NCI-H748 (cell line): ENCODE measurements at regions not wholly inside any gene's neighbourhood (a gene's known extent, or its start where the extent isn't known, plus 50 kb on each side); places are given as distances from the start of the nearest gene placed in this dataset.

ENCODE experiments used
- DNase-seq: peaks from one replicate; lab custom pipeline; 2025; ENCODE audit not compliant: unreplicated experiment; lab: John Stamatoyannopoulos, UW

DNA sequence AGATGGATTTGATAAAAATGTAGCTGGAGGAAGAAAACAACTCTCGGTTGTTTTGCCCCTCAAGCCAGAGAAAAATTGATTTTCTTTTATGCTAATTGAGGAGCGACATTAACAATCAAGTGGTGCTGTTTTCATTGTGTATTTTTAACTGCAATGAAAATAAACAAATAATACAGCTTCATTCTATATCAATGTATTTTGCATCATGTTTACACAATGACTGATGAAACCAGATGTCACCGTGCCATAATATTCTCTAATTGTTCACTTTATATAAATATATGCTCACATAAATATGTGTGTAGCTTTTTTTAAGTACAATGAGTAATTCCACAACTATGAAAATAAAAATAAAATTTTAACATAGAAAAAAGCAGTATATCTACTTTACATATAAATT is 139.0 kb upstream of the PRDM9 start:
- DNase-seq = no peak

DNA sequence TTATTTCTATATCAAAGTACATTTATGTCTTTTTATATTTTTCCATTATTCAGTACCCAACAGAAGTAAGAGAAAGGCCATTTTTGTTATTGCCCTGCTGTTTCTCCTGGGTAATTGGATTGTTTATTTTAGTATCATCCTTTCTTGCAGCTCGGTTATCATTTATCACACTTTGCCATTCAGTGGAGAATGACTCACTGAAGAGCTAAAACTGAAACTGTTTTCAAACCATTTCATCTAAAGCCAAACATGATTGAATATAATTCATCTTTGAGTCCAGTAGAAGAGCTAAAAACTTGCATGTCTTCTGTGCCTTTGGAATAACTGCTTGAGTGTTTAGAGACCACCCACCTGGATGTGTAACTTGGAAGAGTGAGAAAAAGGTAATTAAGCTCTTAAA is 139.5 kb upstream of the PRDM9 start:
- DNase-seq = no peak

DNA sequence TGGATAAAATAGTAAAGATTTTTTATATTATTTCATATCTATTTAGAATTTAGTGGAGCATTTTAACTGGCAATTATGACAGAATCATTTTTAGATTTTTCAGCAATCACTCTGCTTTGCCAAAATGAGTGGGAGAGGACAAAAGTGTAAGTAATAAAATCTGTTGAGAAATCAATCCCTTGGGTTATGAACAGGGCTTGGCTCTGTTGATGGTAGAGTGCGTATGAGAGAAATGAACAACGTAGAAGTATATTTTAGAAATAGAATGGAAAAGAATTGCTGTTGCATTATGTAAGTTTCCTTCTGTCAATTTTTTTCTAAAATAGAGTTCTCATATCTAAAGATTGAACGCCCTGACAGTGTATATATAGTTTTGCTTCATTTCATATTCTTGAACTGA is 154.1 kb upstream of the PRDM9 start:
- DNase-seq = no peak

DNA sequence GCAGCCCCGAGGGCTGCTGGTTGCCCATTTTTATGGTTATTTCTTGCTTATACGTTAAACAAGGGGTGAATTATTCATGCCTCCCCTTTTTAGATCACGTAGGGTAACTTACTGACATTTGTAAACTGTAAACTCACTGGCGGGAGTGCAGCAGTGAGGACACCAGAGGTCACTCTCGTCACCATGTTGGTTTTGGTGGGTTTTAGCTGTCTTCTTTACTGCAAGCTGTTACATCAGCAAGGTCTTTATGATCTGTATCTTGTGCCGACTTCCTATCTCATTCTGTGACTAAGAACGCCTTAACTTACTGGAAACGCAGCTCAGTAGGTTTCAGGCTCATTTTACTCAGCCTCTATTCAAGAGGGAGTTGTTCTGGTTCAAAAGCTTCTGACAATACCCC is 155.0 kb upstream of the PRDM9 start:
- DNase-seq = peak; percentile 73

DNA sequence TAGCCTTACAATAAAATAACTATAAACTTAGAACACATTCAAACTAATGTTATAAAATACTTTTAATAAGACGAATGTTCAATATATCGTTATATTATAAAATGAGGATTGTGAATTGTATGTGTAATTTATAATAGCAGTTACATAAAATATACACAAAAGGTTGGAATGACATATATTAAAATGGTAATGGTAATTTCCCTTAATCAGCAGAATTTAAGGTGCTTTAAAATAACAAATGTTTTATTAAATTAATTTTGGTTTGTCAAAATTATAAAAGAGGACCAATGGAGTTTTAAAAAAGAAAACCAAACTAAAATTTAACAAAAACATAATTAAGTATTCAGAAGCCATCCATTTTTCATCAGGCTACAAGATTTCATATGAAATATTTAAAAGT is 164.3 kb upstream of the PRDM9 start:
- DNase-seq = no peak

DNA sequence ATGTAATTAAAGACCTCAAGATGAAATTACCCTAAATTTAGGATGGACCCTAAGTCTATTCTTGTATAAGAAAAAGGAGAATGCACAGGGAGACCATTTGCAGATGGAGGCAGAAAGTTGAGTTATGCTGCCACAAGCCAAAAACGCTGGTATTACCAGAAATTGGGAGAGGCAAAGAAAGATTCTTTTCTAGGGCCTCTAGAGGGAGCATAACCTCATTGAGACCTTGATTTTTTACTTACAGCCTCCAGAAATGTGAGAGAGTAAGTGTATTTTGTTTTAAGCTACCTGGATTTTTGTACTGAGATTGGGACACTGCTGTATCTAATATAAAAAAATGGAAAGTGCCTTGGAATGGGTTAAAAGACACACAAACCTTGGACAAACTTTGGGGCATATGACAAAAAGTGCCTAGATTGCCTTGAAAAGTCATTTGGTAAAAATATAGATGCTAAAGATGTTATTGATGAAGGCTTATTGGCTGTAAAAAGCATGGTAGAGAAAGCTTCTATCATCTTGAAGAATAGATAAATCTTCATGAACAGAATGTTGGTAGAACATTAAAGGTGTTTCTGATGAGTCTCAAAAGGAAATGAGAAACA is 174.7 kb upstream of the PRDM9 start:
- DNase-seq = peak; percentile 20

DNA sequence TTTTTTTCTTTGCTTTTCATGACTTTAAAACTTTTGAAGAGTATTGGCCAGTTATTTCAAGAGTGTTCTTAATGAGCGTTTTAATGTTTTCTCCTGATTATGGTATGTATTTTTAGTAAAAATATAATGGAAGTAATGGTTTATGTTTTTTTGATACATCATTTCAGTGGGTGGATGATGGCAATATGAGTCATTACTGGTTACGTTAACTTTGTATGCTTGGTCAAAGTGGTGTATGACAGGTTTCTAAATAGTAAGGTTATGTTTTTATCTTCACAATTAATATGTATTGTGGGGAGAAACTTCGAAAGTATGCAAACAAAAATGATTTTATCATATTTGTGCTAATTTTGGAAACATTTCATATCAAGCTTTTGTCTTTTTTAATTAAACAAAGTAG is 176.7 kb upstream of the PRDM9 start:
- DNase-seq = no peak

DNA sequence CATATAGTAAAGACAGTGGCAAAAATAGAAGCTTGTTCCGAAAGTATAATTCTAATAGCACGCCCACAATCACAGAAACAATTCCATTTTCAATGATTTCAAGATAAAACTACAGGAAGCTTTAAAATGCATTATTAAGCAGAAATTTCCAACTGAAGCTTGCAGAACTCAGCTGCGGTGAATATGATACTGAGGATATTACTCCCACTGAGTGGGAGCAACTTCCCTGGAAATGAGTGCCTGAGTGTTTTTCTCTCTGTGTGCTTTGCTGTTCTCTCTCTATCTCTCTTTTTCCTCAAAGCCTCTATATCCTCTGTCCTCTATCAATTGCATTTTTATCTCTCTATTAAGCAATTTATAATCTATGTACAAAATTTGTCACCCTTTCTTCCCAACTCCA is 187.5 kb upstream of the PRDM9 start:
- DNase-seq = no peak

DNA sequence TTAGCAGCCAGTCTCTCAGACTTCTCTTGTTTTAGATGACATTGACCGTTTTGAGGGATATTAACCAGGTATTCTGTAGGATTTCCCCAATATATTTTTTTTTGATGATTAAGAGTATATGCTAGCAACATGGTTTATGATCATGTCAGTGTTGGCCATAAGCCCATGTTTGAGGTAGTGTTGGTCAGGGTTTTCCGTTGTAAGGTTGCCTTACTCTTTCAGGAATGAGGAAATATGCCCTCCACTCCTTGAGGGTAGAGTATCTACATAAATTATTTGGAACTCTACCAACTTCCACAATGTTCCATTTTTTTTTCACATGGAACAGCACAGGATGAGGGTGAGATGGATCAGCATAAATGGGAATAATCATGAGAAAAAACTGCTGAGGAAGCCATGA is 188.4 kb upstream of the PRDM9 start:
- no peak for DNase-seq

DNA sequence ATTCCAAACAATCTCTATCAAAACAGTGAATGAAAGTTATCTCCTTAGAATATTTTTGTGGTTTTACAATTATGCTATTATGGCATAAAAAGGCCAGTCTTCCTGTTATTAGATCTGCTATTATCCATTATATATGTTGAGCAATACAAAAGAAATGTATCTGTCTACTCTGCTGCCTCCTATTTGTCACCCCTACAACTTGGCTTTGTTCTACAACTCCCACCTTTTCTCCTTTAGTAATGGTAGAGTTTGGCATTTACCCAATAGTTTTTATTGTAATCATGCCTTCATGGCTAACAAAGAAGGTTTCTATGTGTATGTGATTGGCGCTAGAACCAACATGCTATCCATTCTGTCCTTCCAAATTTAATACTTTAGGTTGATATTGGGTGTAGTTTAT is 189.2 kb upstream of the PRDM9 start:
- no peak for DNase-seq

DNA sequence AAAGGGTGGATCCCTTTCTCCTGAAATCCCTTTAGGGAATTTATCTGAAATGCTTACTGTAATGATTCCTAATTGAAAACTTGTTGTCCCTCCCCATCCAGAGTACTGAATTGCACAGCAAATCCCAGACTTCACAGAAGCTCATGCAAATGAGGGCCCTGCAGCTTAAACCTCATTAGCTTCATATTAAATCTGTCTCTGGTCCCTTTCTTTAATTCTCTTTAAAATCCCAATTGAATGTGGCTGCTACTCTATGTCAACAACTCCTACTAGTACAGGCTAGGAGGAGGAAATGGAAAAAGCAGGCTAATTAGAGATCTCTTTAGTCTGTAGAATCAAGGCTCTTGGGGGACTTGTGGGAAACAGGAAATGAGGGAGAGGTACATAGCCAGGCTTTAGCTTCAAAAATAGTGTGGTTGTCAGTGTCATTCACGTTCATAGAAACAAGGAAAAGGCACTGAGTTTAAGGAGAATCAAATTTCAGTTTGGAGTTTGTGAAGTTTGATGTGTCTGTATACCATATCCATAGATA is 191.3 kb upstream of the PRDM9 start:
- no peak for DNase-seq

DNA sequence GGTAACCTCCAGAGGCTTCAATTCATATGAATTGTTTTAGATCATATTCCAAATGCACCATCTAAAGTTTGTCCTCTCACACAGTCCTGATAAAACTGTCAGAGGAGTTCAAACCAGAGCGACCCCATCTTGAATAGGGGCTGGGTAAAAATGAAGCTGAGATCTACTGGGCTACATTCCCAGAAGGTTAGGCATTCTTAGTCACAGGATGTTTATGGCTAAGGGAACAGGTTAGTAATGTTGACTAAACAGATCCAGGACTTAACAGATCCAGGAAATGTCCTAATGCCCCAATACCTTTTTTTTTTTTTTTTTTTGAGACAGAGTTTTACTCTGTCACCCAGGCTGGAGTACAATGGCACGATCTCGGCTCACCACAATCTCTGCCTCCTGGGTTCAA is 192.6 kb upstream of the PRDM9 start:
- no peak for DNase-seq

DNA sequence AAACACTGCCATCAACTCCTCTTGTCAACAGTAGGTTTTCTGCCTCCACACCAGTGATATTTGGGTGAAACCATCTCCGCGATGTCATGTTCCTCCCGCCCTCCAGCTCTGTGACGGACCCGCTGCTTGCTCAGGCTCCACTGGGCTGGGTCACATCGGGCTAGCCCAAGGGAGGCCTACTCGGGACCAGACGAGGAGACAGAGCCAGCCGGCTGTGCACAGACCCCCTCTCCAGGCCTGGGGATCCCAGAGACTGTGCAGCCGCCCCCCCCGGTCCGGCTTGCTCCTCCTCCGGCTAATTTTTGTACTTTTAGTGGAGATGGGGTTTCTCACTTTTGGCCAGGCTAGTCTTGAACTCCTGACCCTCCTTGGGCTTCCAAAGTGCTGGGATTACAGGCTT is 202.4 kb upstream of the PRDM9 start:
- no peak for DNase-seq

DNA sequence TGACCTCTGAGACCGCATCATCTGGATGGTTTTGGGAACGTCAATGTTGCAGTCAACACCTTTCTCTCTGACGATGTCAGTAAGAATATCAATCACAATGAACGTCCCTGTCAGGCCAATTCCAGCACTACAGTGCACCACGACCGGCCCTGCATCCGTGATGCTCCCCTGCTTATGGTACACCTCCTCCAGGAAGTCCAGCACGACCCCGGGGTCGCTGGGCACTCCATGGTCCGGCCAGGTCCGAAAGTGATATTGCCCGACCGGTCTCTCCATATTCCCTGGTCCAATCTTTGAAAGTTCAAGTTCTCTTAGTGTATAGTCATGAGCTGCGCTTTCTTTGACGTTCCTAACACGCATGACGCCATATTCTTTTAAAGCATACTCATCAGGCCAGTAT is 203.6 kb upstream of the PRDM9 start:
- no peak for DNase-seq

DNA sequence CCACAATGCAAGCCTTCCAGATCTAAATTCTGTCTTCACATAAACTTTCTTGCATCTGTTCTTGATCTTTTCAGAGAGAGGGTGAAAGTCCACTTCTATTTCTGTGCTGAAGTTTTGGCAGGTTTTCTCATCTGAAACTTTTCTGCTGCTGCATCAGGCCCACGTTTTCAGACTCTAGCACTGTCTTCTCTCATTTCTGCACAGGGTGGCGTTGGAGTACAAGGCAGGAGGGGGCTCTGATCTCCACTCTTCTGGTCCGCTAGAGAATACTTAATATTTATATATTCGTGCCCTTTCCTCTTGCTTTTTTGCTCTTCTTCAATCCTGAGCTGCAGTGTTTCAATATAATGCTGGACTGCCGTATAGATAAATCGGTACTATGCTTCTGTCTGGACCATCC is 204.0 kb upstream of the PRDM9 start:
- DNase-seq = peak; percentile 31

DNA sequence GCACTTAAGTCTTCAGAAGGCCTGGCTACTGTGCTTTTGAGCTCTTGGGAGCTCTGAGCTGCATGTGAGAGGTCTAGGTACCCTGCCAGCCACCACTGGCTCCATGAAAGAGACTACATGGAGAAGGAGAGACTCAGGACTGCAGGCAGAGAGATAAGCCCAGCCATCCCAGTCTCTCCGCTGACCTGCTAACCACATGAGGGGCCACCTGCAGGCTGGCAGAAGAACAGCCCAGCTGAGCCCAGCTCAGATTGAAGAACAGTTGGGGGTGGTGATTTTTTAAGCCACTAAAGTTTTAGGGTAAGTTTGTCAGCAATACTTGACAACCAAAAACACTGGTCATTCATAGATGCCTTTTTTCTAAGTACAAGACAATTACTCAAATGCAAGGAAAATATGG is 205.0 kb upstream of the PRDM9 start:
- DNase-seq = no peak

DNA sequence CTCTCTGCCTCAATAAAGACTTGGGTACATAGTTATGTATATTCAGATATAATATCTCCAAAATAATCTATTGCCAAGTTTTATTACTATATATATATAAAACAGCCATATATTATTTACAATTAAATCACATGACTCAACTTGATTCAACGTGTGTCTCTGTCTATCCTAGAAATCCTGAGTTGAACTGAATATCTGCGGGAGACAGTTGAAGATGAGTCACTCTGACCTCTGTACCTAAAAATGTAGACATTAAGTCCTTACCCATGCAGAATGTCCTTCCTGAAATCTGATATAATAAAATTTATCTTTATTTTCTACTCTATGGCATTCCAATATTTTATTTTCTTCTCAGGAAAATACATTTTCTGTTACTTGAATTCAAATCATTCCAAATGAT is 218.2 kb upstream of the PRDM9 start:
- no peak for DNase-seq

DNA sequence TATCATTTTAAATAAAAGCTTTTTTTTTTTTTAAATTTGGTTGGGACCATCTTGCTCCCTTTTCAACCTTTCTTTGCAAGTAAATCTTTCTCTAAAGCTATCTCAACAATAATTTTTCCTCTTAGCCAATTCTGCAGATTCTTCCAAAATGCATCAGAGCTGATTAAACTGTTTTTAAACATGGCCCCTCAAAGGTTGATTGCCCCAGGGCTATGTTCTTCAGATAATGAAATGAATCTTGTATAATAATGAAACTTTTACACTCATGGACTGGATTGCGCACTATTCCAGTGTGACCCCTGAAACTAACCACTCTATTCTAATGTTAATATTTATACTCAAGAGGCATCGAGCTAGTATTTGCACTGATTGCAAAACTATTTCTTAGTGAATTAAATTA is 222.8 kb upstream of the PRDM9 start:
- no peak for DNase-seq

DNA sequence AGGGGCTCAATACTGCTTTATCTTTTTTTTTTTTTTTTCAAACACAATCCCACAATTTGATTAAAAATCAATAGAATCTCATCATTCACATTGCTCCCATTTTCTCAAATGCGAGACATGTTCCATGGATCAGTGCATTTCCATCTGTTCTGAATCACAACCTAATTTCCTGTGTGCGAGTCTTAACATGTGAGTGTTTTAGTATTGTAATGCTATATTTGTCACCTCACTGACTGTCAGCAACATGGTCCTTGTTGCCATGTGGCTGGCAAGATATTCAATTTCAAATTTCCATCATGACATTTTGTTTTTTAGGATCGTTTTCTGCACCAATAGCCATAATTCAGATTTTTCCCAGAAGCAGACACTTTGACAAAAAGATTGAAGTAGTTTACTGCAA is 233.2 kb upstream of the PRDM9 start:
- no peak for DNase-seq

DNA sequence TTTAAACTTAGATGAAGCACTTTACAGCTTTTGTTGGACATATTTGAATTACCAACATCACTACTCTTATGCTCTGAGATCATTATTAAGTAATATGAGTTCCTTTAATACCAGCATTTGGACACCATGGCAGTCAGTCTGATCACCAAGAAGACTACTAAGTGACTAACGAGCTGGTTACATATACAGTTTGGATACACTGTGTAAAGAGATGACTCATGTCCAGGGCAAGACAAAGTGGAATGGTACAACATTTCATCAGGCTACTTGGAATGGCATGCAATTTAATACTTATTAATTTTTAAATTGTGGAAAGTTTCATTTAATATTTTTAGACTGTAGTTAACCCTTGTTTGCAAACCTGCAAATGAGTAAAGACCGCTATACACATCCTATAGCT is 237.4 kb upstream of the PRDM9 start:
- no peak for DNase-seq

DNA sequence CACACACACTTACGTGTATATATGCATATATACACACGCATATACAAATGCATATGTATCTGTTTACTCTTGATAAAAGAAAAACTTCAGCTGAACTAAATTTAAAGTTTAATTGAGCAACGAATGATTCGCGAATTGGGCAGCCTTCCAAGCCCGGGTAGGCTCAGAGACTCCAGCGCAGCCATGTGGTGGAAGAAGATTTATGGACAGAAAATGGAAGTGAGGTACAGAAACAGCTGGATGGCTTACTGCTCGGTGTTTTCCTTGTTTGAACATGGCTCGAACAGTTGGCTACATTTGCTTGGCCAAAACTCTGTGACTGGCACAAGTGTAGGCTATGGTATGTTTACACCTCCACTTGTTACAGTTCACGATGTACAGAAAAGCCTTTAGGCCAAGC is 239.3 kb upstream of the PRDM9 start:
- DNase-seq = no peak

DNA sequence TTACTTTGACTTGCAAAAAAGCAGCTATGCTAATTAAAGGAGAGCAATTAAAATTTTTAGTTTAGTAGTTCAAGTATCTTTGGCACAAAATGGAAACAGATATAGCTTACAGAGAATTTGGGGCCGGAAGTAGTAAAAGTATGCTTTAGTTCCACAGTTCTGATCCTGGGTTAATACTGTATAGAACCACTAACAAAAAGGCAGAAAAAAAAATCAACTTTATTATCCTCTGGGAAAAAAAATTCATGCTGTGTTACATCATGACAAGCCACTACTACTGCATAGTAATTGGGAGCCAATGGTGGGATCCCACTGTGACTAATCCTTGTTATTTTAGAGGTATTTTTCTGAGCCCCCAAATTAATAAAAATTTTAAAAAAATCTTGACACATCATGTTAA is 246.8 kb upstream of the PRDM9 start:
- no peak for DNase-seq

DNA sequence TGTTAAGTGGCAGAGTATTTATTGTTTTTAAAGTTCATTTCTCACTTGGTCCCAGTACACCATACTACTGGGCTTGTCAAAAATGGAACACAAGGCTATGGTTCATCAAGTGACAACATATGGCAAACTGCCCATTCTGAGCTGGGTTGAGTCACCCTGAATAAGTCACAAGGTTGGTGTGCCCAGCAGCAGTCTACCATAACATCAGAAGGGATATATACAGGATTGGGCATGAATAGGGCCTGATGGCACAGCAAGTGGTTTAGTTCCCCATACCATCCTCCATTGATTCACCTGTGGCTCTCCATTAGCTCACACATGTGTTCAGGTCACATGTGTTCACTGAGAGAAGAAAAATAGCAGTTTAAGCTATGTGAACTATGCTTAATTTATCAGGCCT is 249.8 kb upstream of the PRDM9 start:
- DNase-seq = no peak
